ENCODE measurements at regions not wholly inside any gene's neighbourhood (a gene's known extent, or its start where the extent isn't known, plus 50 kb on each side); places are given as distances from the start of the nearest gene placed in this dataset.

DNA sequence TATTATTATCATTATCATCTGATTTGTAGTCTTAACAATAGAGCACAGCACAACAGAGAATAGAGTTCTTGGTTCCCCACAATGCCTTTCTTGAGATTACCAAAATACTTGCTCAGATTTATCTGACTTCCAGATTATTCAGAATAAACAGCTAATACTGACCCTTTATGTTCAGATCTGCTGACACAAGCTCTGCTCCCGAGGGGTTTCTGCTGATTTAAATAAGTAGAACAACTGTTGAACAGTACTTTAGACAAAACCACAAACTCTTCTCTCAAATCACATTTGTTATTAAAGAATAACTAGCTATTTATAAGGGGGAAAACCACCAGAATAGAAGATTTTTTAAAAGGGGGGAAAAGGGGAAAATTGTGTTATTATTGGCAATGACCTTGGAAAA is 380.2 kb upstream of the ATP11B start:
- TF ChIP-seq CTCF (IDR thresholded peaks at IDR 0.05) (no peak), POLR2AphosphoS5 (IDR thresholded peaks at IDR 0.05; ENCODE audit: low read depth, low read length) (no peak)

All from Panc1 (cell line).